Peyer's patch (tissue), 4 donors: ENCODE measurements at regions not wholly inside any gene's neighbourhood (a gene's known extent, or its start where the extent isn't known, plus 50 kb on each side); places are given as distances from the start of the nearest gene placed in this dataset.

Source experiments
- DNase-seq, 3 donors: peaks; one replicate each; pipeline ENCODE4 v3.0.0-alpha.2; 2017 to 2019
- H3K27ac ChIP-seq, 4 donors: fragments of 200-600 bp; sonication (generic); one replicate each; pipeline ENCODE4 v1.5.1; 2016 to 2019
- H3K27me3 ChIP-seq, 2 donors: fragments of 200-600 bp; sonication (generic); one replicate each; pipeline ENCODE4 v1.5.1; 2019
- H3K36me3 ChIP-seq, 3 donors: fragments of 200-600 bp; sonication (generic); one replicate each; pipeline ENCODE4 v1.5.1; 2016 to 2019
- H3K4me1 ChIP-seq, 4 donors: fragments of 200-600 bp; sonication (generic); one replicate each; pipeline ENCODE4 v1.5.1; 2016 to 2019
- H3K4me3 ChIP-seq, 4 donors: fragments of 200-600 bp; sonication (generic); 1 replicate in 3 of 4; 2 replicates in 1 of 4; pipeline ENCODE4 v1.5.1; 2016 to 2019; ENCODE audit warnings: mild to moderate bottlenecking in 1 of 4
- H3K9me3 ChIP-seq, 4 donors: fragments of 200-600 bp; sonication (generic); one replicate each; pipeline ENCODE4 v1.5.1; 2016 to 2019; ENCODE audit warnings: mild to moderate bottlenecking in 1 of 4
- CTCF ChIP-seq, 6 experiments: fragments of 450-650 bp in 4 of 6; fragments of 200-600 bp in 2 of 6; sonication (generic) in 1 of 6; IDR thresholded peaks; one replicate each; pipeline ENCODE4 v1.5.1; 2017 to 2019; ENCODE audit warnings: antibody characterized with exemption in 6 of 6, mild to moderate bottlenecking in 3 of 6, moderate library complexity in 1 of 6
- POLR2A ChIP-seq, 2 donors: fragments of 450-650 bp; IDR thresholded peaks; one replicate each; pipeline ENCODE4 v1.5.1; 2017; ENCODE audit warnings: antibody characterized with exemption in 2 of 2, mild to moderate bottlenecking in 2 of 2, moderate library complexity in 2 of 2

- H3K4me1 ChIP-seq, result no peaks in the 10 kb centered on the region
- H3K9me3 ChIP-seq, result no peaks in the 10 kb centered on the region
- H3K36me3 ChIP-seq, result no peaks in the 10 kb centered on the region
- H3K27ac ChIP-seq, result no peak overlapping the region
- H3K4me3 ChIP-seq, result no peak overlapping the region
- DNase-seq, result no peak
- TF ChIP-seq CTCF (IDR thresholded peaks at IDR 0.05) (no peak), POLR2A (IDR thresholded peaks at IDR 0.05) (no peak)
- no peaks in the 10 kb centered on the region for H3K27me3 ChIP-seq
Measured at GRCh38 chr3:66884659-66885058, 113.4 kb upstream of the KBTBD8 start.

GRCh38 chr3:66885326-66886000 is 112.6 kb upstream of the KBTBD8 start:
- DNase-seq, result no peak
- no peak overlapping the region for H3K4me3 ChIP-seq
- no peaks in the 10 kb centered on the region for H3K36me3 ChIP-seq
- no peaks in the 10 kb centered on the region for H3K27me3 ChIP-seq
- H3K4me1 ChIP-seq, result no peaks in the 10 kb centered on the region
- no peak overlapping the region for H3K27ac ChIP-seq
- no peaks in the 10 kb centered on the region for H3K9me3 ChIP-seq
- TF ChIP-seq CTCF (IDR thresholded peaks at IDR 0.05) (no peak), POLR2A (IDR thresholded peaks at IDR 0.05) (no peak)

GRCh38 chr3:66889750-66890494 is 108.2 kb upstream of the KBTBD8 start:
- H3K4me1 ChIP-seq, result no peaks in the 10 kb centered on the region
- no peak overlapping the region for H3K27ac ChIP-seq
- H3K4me3 ChIP-seq, result no peak overlapping the region
- no peaks in the 10 kb centered on the region for H3K9me3 ChIP-seq
- H3K27me3 ChIP-seq, result no peaks in the 10 kb centered on the region
- TF ChIP-seq CTCF (IDR thresholded peaks at IDR 0.05) (no peak), POLR2A (IDR thresholded peaks at IDR 0.05) (no peak)
- no peaks in the 10 kb centered on the region for H3K36me3 ChIP-seq
- DNase-seq, result no peak

- Histone ChIP-seq H3K27me3 (no peaks in the 10 kb centered on the region), H3K36me3 (no peaks in the 10 kb centered on the region), H3K9me3 (peaks cover 0 to 14% (median 0%) of the 10 kb centered on the region in 4 donors), H3K27ac (no peak overlapping the region), H3K4me3 (no peak overlapping the region), H3K4me1 (no peaks in the 10 kb centered on the region)
- TF ChIP-seq CTCF (IDR thresholded peaks at IDR 0.05), result no peak
- no peak for TF ChIP-seq POLR2A (IDR thresholded peaks at IDR 0.05)
- DNase-seq, result no peak
Measured at GRCh38 chr3:66898155-66898554, 100.0 kb upstream of the KBTBD8 start.

- Histone ChIP-seq H3K36me3 (no peaks in the 10 kb centered on the region), H3K9me3 (no peaks in the 10 kb centered on the region), H3K27me3 (no peaks in the 10 kb centered on the region), H3K4me3 (no peak overlapping the region), H3K4me1 (no peaks in the 10 kb centered on the region), H3K27ac (no peak overlapping the region)
- no peak for DNase-seq
- TF ChIP-seq CTCF (IDR thresholded peaks at IDR 0.05), result no peak
- TF ChIP-seq POLR2A (IDR thresholded peaks at IDR 0.05), result no peak
Measured at GRCh38 chr3:66904336-66904735, 93.8 kb upstream of the KBTBD8 start.
